Keratinocyte (primary cell): ENCODE measurements at regions not wholly inside any gene's neighbourhood (a gene's known extent, or its start where the extent isn't known, plus 50 kb on each side); places are given as distances from the start of the nearest gene placed in this dataset.

Experiments
- CTCF ChIP-seq, 3 experiments: IDR thresholded peaks in 1 of 3; conservative IDR thresholded peaks in 1 of 3; optimal IDR thresholded peaks in 1 of 3; 2 replicates in 2 of 3; 3 replicates in 1 of 3; pipeline versions ENCODE3 to v1.5.1; 2011; ENCODE audit warnings: low read length in 3 of 3, mild to moderate bottlenecking in 3 of 3, moderate library complexity in 2 of 3, control low read depth in 1 of 3, inconsistent platforms in 1 of 3; ENCODE audit not compliant: insufficient read depth in 2 of 3; ENCODE audit errors: extremely low read depth in 1 of 3
- EZH2 ChIP-seq: IDR thresholded peaks from one replicate; pipeline ENCODE4 v1.6.1; 2012; ENCODE audit warnings: inconsistent platforms, mild to moderate bottlenecking, low read length, moderate library complexity

GRCh38 chr17:6276711-6277110 is 158.2 kb downstream of the AIPL1 start:
- TF ChIP-seq EZH2, result no peak
- TF ChIP-seq CTCF (optimal IDR thresholded peaks at IDR 0.05 in 1 of 3, IDR thresholded peaks at IDR 0.05 in 1 of 3, conservative IDR thresholded peaks at IDR 0.05 in 1 of 3; ENCODE audit: extremely low read depth in 1 of 3, insufficient read depth in 2 of 3, low read length in 3 of 3), result no peak
